Neuron (in vitro differentiated cells): ENCODE measurements at regions not wholly inside any gene's neighbourhood (a gene's known extent, or its start where the extent isn't known, plus 50 kb on each side); places are given as distances from the start of the nearest gene placed in this dataset.

Source experiments
- H2AFZ ChIP-seq: one replicate; pipeline ENCODE4 v1.6.1; 2013; ENCODE audit warnings: low read depth, mild to moderate bottlenecking, inconsistent platforms, low read length, moderate library complexity
- H3K27me3 ChIP-seq: one replicate; pipeline ENCODE4 v1.6.1; 2013; ENCODE audit warnings: low read length; ENCODE audit not compliant: insufficient read depth
- H3K36me3 ChIP-seq: one replicate; pipeline ENCODE4 v1.6.1; 2013; ENCODE audit warnings: low read length; ENCODE audit not compliant: insufficient read depth
- H3K4me1 ChIP-seq: one replicate; pipeline ENCODE4 v1.6.1; 2013; ENCODE audit warnings: low read length; ENCODE audit not compliant: insufficient read depth
- H3K4me3 ChIP-seq: 2 replicates; pipeline ENCODE4 v1.5.1; 2013; ENCODE audit warnings: mild to moderate bottlenecking, low read length, moderate library complexity
- H3K9me3 ChIP-seq: one replicate; pipeline ENCODE4 v1.6.1; 2013; ENCODE audit warnings: low read length

DNA sequence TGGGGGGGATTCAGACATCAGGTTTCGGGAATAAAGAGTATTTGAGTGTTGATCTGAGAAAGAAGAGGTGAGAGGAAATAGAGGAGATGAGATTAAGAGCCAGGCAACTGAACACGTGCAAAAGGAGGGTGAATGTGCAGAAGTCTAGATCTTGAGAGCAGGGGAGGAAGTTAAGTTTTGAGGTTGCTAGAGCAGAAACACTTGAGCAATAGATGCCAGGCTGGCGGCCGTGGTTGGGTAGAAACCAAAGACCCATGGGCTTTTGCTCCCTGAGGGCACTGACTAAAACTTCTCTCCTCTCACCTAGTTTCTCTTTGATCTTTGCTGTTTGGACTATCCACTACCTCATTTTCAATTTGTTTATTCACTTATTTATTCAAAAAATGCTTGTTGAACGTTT, 116.0 kb downstream of the CDC42EP3 start:
- H3K4me3 ChIP-seq: no peak overlapping the region
- no peaks in the 10 kb centered on the region for H3K36me3 ChIP-seq
- H3K4me1 ChIP-seq: no peaks in the 10 kb centered on the region

DNA sequence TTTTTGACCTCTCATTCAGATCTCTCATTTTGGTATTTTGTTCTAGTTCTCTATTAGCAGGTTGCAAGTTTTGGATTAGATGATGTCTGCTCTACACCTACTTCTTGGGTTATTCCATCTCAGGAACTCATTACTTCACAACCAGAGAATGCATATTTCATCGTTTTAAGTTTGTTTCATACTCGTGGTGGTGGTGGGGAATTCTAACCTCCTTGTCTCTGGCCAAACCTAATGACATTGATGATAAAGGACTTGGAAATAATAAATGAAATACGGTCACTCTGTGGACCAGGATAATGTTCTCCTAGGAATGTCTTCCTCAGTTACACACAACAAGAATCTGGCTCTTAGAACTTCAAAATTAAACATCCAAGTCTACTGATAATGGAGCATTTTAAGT, 115.2 kb downstream of the CDC42EP3 start:
- H2AFZ ChIP-seq: no peak overlapping the region
- H3K4me1 ChIP-seq: peaks cover 5% of the 10 kb centered on the region
- no peaks in the 10 kb centered on the region for H3K36me3 ChIP-seq
- H3K27me3 ChIP-seq: no peaks in the 10 kb centered on the region
- no peaks in the 10 kb centered on the region for H3K9me3 ChIP-seq
- H3K4me3 ChIP-seq: no peak overlapping the region

More for the DNA sequence above, 116.0 kb downstream of the CDC42EP3 start:
- Histone ChIP-seq H2AFZ (no peak overlapping the region), H3K9me3 (no peaks in the 10 kb centered on the region), H3K27me3 (no peaks in the 10 kb centered on the region)

GRCh38 chr2:37558623-37559022, 112.8 kb downstream of the CDC42EP3 start:
- Histone ChIP-seq H3K4me3 (no peak overlapping the region), H3K4me1 (peaks cover 5% of the 10 kb centered on the region), H3K27me3 (no peaks in the 10 kb centered on the region), H3K9me3 (no peaks in the 10 kb centered on the region), H2AFZ (no peak overlapping the region), H3K36me3 (no peaks in the 10 kb centered on the region)

GRCh38 chr2:37560241-37560848, 111.1 kb downstream of the CDC42EP3 start:
- no peaks in the 10 kb centered on the region for H3K9me3 ChIP-seq
- H3K36me3 ChIP-seq: no peaks in the 10 kb centered on the region
- no peaks in the 10 kb centered on the region for H3K27me3 ChIP-seq
- no peak overlapping the region for H3K4me3 ChIP-seq
- peaks cover 5% of the 10 kb centered on the region for H3K4me1 ChIP-seq
- no peak overlapping the region for H2AFZ ChIP-seq

GRCh38 chr2:37560863-37561614, 110.4 kb downstream of the CDC42EP3 start:
- H2AFZ ChIP-seq: no peak overlapping the region
- peaks cover 5% of the 10 kb centered on the region for H3K4me1 ChIP-seq
- no peaks in the 10 kb centered on the region for H3K27me3 ChIP-seq
- H3K36me3 ChIP-seq: no peaks in the 10 kb centered on the region
- H3K4me3 ChIP-seq: no peak overlapping the region
- no peaks in the 10 kb centered on the region for H3K9me3 ChIP-seq

- H3K4me3 ChIP-seq: no peak overlapping the region
- H3K4me1 ChIP-seq: peaks cover 5% of the 10 kb centered on the region
Measured at GRCh38 chr2:37561615-37562569, 109.5 kb downstream of the CDC42EP3 start.

GRCh38 chr2:37563375-37564015, 107.9 kb downstream of the CDC42EP3 start:
- H3K27me3 ChIP-seq: no peaks in the 10 kb centered on the region
- peaks cover 5% of the 10 kb centered on the region for H3K4me1 ChIP-seq
- H2AFZ ChIP-seq: no peak overlapping the region
- no peaks in the 10 kb centered on the region for H3K36me3 ChIP-seq
- H3K4me3 ChIP-seq: no peak overlapping the region
- H3K9me3 ChIP-seq: no peaks in the 10 kb centered on the region

More at GRCh38 chr2:37561615-37562569, 109.5 kb downstream of the CDC42EP3 start:
- Histone ChIP-seq H3K9me3 (no peaks in the 10 kb centered on the region), H3K27me3 (no peaks in the 10 kb centered on the region), H3K36me3 (no peaks in the 10 kb centered on the region), H2AFZ (no peak overlapping the region)

GRCh38 chr2:37564356-37564755, 107.1 kb downstream of the CDC42EP3 start:
- H3K4me1 ChIP-seq: peaks cover 5% of the 10 kb centered on the region
- H3K9me3 ChIP-seq: no peaks in the 10 kb centered on the region
- H2AFZ ChIP-seq: no peak overlapping the region
- H3K27me3 ChIP-seq: no peaks in the 10 kb centered on the region
- H3K36me3 ChIP-seq: no peaks in the 10 kb centered on the region
- no peak overlapping the region for H3K4me3 ChIP-seq

- Histone ChIP-seq H3K27me3 (no peaks in the 10 kb centered on the region), H3K36me3 (no peaks in the 10 kb centered on the region), H3K4me3 (no peak overlapping the region), H3K9me3 (no peaks in the 10 kb centered on the region), H3K4me1 (peaks cover 13% of the 10 kb centered on the region), H2AFZ (no peak overlapping the region)
Measured at GRCh38 chr2:37566517-37566981, 104.9 kb downstream of the CDC42EP3 start.

- no peaks in the 10 kb centered on the region for H3K27me3 ChIP-seq
- no peaks in the 10 kb centered on the region for H3K36me3 ChIP-seq
- H2AFZ ChIP-seq: no peak overlapping the region
- H3K4me3 ChIP-seq: no peak overlapping the region
- peaks cover 21% of the 10 kb centered on the region for H3K4me1 ChIP-seq
- H3K9me3 ChIP-seq: no peaks in the 10 kb centered on the region
Measured at GRCh38 chr2:37568565-37568964, 102.9 kb downstream of the CDC42EP3 start.

DNA sequence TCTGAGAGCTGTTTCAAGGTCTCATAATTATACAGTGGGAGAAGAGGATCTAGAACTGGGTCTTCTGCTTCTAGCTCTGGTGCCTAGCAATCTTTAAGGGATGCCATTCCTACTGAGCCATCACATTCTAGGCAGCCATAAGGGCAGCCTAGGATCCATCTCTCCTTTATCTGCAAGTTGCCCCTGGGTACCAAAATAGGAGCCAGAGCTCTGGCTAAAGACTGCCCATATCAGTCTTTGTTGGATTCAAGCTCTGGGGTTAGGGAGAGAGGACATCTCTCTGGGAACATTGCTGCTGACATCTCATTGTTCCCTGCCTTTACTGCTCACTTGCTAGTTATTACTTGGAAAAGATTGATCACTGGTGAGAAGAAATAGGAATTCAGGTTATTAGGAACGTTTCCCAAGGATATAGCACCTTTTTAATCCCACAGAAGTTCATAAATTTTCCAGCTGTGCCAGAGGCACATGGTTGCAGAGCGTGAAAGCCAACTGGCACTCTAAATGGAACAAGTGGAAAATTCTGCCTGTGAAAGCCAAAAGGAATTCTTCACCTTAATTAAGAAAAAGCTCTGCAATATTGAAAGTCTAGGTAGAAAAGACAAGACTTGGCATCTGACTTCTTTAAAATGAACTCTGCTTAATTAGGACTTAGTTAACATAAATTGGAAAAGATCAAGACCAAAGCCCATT, 102.2 kb downstream of the CDC42EP3 start:
- no peaks in the 10 kb centered on the region for H3K27me3 ChIP-seq
- H2AFZ ChIP-seq: no peak overlapping the region
- no peaks in the 10 kb centered on the region for H3K36me3 ChIP-seq
- no peak overlapping the region for H3K4me3 ChIP-seq
- H3K4me1 ChIP-seq: peaks cover 21% of the 10 kb centered on the region
- H3K9me3 ChIP-seq: no peaks in the 10 kb centered on the region

DNA sequence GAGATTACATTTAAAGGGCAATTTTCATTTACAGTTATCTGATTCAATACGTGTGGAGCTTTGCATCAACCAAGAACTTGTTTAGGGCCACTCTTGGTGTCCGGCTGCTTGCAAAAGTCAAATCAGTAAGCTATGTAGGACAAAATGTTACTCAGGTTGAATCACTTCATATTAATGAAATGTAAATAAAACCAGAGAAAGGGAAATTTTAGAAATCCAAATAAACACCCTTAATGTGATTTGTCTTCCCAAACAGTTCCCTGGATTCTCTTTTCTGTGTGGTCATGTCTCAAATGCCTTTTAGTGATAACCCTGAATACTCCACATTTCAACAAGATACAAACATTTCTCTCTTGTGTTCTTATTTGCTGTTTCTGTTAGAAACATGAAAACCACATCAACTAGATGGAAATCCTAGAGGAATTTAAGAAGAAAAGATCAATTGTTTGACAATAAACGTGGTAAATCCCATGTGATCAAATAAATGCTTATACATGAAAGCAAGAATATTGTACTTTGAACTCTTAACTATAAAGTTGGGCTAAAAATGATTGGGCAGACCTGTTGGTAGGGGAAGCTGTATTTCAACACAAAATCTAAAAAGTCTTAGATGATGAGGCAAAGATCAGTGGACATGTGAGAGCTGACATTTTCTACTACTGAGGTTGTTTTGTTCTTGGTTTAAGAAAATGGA, 101.3 kb downstream of the CDC42EP3 start:
- Histone ChIP-seq H2AFZ (no peak overlapping the region), H3K4me3 (no peak overlapping the region), H3K4me1 (peaks cover 21% of the 10 kb centered on the region)

More for the DNA sequence above, 101.3 kb downstream of the CDC42EP3 start:
- H3K9me3 ChIP-seq: no peaks in the 10 kb centered on the region
- H3K36me3 ChIP-seq: no peaks in the 10 kb centered on the region
- H3K27me3 ChIP-seq: no peaks in the 10 kb centered on the region
